HG03442 (cell line): ENCODE measurements at regions not wholly inside any gene's neighbourhood (a gene's known extent, or its start where the extent isn't known, plus 50 kb on each side); places are given as distances from the start of the nearest gene placed in this dataset.
"Not testable (repeated sequence)": the region's sequence is repeated elsewhere in the genome, so short reads cannot be mapped to it uniquely, and the experiment has no call there.

Experiments used
- ATAC-seq: cut with Tn5 transposase; IDR thresholded peaks from one replicate; pipeline ENCODE4 v1.9.1; 2021; ENCODE audit warnings: mild to moderate bottlenecking, moderate library complexity; ENCODE audit not compliant: unreplicated experiment

GRCh38 chr10:26621243-26621888 lies 76.1 kb upstream of the PDSS1 start:
- ATAC-seq = no peak

- peak; percentile 61 for ATAC-seq
Observed at GRCh38 chr10:26621889-26622711, 75.4 kb upstream of the PDSS1 start.

GRCh38 chr10:26622891-26623290 lies 74.6 kb upstream of the PDSS1 start:
- no peak for ATAC-seq

GRCh38 chr10:26624006-26624405 lies 73.5 kb upstream of the PDSS1 start:
- no peak for ATAC-seq

GRCh38 chr10:26626066-26626465 lies 71.4 kb upstream of the PDSS1 start:
- no peak for ATAC-seq

GRCh38 chr10:26627324-26627723 lies 70.2 kb upstream of the PDSS1 start:
- ATAC-seq = no peak

- ATAC-seq = peak; percentile 64
Observed at GRCh38 chr10:26628395-26628794, 69.1 kb upstream of the PDSS1 start.

GRCh38 chr10:26632171-26632570 lies 65.3 kb upstream of the PDSS1 start:
- ATAC-seq = not testable (repeated sequence)

- not testable (repeated sequence) for ATAC-seq
Observed at GRCh38 chr10:26634111-26634510, 63.4 kb upstream of the PDSS1 start.

- ATAC-seq = no peak
Observed at GRCh38 chr10:26637521-26638275, 59.8 kb upstream of the PDSS1 start.

- no peak for ATAC-seq
Observed at GRCh38 chr10:26640391-26640790, 57.1 kb upstream of the PDSS1 start.

- ATAC-seq = no peak
Observed at GRCh38 chr10:26642896-26643653, 54.4 kb upstream of the PDSS1 start.

- ATAC-seq = no peak
Observed at GRCh38 chr10:26647602-26648244, 49.8 kb upstream of the PDSS1 start.
